OCI-M2 (cell line): ENCODE measurements at regions not wholly inside any gene's neighbourhood (a gene's known extent, or its start where the extent isn't known, plus 50 kb on each side); places are given as distances from the start of the nearest gene placed in this dataset.

Experiments
- DNase-seq: peaks from one replicate; lab custom pipeline; 2025; ENCODE audit not compliant: unreplicated experiment; lab: John Stamatoyannopoulos, UW

- no peak for DNase-seq
Measured at GRCh38 chr13:76225815-76226489, 589.8 kb downstream of the LMO7 start.

- DNase-seq: no peak
Measured at GRCh38 chr13:76223999-76224398, 587.9 kb downstream of the LMO7 start.

DNA sequence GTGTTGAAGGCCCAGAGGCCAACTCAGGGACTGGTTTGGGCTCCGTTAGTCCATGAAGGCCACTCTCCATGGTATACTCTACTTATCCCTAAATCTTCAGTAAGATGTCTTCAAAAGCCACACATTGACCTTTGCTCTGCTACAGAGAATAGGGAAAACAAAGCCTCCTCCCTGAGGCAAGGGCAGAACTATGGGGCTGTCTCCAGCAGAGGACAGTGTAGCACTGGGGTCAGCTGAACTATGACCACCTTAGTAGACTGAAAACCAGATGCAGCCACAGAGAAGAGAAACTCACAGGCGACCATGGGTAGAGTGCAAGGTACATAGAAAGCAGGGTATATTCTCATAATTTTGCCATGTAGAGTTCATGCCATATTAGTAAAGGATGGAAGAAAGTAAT lies 587.4 kb downstream of the LMO7 start:
- no peak for DNase-seq

- DNase-seq: no peak
Measured at GRCh38 chr13:76222511-76222910, 586.4 kb downstream of the LMO7 start.

GRCh38 chr13:76216729-76217128 lies 580.6 kb downstream of the LMO7 start:
- DNase-seq: no peak

- DNase-seq: no peak
Measured at GRCh38 chr13:76214001-76214400, 577.9 kb downstream of the LMO7 start.

- DNase-seq: no peak
Measured at GRCh38 chr13:76213423-76213904, 577.3 kb downstream of the LMO7 start.

- no peak for DNase-seq
Measured at GRCh38 chr13:76210262-76210661, 574.1 kb downstream of the LMO7 start.

DNA sequence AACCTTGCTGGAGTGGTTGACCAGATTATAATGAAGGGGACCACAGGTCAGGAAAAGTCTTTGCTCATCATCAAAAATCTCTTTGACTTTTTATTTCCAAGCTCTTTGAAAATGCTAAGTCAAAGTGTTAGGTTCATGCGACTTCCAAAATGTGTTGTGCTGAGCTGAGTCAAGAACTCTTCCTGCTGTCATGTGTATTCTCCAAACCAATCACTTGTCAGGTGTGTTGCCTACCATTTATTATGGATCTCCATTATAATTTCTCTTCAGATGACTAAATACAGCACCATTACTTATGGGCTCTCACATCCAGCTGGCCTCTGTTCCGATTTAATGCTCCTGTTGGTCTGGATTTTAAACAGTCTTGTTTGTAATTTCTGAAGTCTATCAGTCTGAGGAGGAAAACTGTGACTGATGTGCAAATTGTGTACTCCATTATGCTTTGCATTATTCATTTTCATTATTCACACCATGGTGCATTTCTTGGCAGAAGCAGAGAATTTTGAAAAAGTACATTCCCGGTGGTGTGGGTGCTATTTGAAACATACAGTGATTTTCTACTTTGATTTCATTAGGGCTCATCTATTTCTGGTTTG lies 562.5 kb downstream of the LMO7 start:
- no peak for DNase-seq

DNA sequence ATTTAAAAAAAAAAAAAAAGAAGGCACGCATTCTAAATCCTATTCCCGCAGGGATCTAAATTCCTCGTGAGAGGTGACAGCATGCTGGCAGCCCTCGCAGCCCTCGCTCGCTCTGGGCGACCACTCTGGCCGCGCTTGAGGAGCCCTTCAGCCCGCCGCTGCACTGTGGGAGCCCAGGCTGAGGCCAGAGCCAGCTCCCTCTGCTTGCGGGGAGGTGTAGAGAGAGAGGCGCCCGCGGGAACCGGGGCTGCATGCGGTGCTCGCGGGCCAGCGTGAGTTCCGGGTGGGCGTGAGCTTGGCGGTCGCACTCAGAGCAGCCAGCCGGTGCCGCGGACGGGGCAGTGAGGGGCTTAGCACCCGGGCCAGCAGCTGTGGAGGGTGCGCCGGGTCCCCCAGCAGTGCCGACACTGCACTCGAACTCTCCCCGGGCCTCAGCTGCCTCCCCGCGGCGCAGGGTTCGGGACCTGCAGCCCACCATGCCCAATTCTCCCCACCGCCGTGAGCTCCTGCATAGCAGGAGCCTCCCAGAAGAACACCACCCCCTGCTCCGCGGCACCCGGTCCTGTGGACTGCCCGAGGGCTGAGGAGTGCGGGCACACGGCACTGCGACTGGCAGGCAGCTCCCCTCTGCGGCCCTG lies 553.9 kb downstream of the LMO7 start:
- no peak for DNase-seq

GRCh38 chr13:76175961-76176725 lies 540.0 kb downstream of the LMO7 start:
- DNase-seq: no peak

GRCh38 chr13:76168661-76169060 lies 532.5 kb downstream of the LMO7 start:
- no peak for DNase-seq

GRCh38 chr13:76164290-76164689 lies 528.2 kb downstream of the LMO7 start:
- no peak for DNase-seq

- DNase-seq: no peak
Measured at GRCh38 chr13:76163761-76164160, 527.6 kb downstream of the LMO7 start.

DNA sequence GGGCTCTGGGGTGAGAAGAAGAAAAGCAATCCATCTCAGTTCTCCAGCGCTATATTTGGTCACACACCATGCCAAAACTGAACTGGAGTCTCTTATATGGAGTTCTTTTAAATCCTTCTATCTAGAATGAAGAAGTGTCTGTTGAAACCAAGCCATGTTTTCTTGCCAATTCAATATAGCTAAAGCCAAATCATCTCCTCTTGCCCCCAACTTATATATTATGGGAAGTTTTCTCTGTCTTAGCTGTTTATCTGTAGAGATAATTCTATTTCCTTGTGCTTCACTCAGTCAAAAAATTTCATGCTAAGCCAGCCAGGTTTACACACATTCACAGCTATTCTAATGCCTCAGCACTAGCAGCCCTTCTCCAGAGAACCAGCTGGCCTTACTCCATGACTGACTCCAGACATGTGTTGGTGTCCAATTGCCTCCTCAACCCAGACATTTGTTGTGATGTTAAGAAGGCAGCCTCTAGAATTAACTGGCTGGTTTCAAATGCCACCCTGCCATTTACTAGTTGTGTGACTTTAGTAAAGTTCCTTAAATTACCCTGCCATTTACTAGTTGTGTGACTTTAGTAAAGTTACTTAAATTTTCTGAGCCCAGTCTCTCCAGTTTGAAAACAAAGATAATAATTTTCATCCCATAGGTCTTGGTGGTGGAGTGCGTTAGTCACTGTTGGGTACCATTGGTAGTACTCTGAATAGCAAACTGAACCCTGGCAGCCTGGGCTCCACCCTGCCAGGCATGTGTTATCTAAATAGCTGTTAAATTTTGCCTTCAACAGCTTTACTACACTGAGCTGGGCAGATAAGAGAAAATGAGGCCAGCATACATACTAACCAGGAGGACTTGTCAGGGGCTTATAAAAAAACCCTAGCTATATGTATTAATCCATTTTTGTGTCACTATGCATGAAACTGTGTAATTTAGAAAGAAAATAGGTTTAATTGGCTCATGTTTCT lies 525.1 kb downstream of the LMO7 start:
- DNase-seq: no peak

- no peak for DNase-seq
Measured at GRCh38 chr13:76160506-76160905, 524.4 kb downstream of the LMO7 start.

DNA sequence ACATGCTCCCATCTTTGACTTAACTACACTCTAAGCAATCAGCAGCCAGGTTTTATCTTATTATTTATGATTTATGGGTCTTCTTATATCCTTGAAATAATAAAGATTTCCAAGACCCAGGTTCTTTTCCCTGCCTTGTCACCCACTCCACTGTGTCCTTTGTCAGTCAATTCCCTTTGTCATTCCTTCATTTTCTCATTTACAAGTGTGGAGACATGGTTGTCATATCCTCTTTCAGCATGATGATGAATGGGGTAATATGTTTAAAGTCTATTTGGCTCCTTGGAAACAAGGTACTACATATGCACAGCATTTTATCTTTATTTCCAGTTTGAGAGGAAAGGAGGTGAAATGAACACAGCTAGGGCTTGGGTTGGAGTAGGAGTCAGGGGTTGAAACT lies 521.8 kb downstream of the LMO7 start:
- DNase-seq: no peak

DNA sequence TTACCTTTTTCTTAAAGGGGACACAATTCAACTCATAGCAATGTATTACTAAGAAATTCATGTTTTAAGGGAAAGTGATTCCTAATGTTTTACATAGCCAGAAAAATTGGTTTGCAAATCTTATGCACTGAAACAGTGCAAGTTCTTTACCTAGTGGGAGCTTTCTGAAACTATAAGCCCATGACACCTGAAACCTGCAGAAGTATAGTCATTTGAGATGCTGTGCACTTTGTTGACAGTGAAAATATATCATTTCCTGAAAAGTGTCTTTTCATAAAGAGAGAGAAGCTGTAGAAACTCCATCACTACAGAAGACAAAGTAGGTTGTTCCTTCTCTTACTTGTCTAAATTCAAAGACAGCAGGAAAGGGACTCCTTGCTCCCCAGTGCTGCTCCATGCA lies 517.1 kb downstream of the LMO7 start:
- no peak for DNase-seq

- no peak for DNase-seq
Measured at GRCh38 chr13:76148926-76149325, 512.8 kb downstream of the LMO7 start.

GRCh38 chr13:76148374-76148773 lies 512.2 kb downstream of the LMO7 start:
- DNase-seq: no peak

- DNase-seq: no peak
Measured at GRCh38 chr13:76132532-76132931, 496.4 kb downstream of the LMO7 start.
